ENCODE measurements at regions not wholly inside any gene's neighbourhood (a gene's known extent, or its start where the extent isn't known, plus 50 kb on each side); places are given as distances from the start of the nearest gene placed in this dataset.

GRCh38 chrX:17226736-17227135 lies 148.3 kb upstream of the NHS start:
- TF ChIP-seq EP300 (IDR thresholded peaks at IDR 0.05; ENCODE audit: borderline replicate concordance) (no peak), REST (IDR thresholded peaks at IDR 0.05; ENCODE audit: low read depth) (no peak), TEAD4 (IDR thresholded peaks at IDR 0.05) (no peak), TAF1 (IDR thresholded peaks at IDR 0.05; ENCODE audit: low read depth) (no peak), EGR1 (IDR thresholded peaks at IDR 0.05) (no peak)
